OCI-LY7 (cell line): ENCODE measurements at regions not wholly inside any gene's neighbourhood (a gene's known extent, or its start where the extent isn't known, plus 50 kb on each side); places are given as distances from the start of the nearest gene placed in this dataset.

Experiments used
- BruUV-seq: library from RNA; stranded (reverse); fragments of 400-500 nt; replicated peaks from 2 replicates; lab custom pipeline; 2021; lab: Mats Ljungman, UMichigan
- CTCF ChIA-PET: fragments of 300-600 bp; sonication (Branson Sonifier 250); formaldehyde crosslinking; loops from one replicate; lab custom pipeline; 2022; ENCODE audit warnings: antibody characterized with exemption; ENCODE audit not compliant: unreplicated experiment; lab: Charles Lee
- POLR2A ChIA-PET: fragments of 300-600 bp; sonication (Branson Sonifier 250); formaldehyde crosslinking; loops from one replicate; lab custom pipeline; 2022; ENCODE audit warnings: antibody characterized with exemption; lab: Charles Lee
- DNase-seq: peaks from one replicate; pipeline ENCODE4 v3.0.0-alpha.2; 2015; ENCODE audit warnings: low spot score
- H2AFZ ChIP-seq: fragments of 200-600 bp; sonication (generic), shearing (Covaris generic); 2 replicates; pipeline ENCODE4 v1.6.1; 2014; ENCODE audit warnings: mild to moderate bottlenecking, antibody characterized with exemption, low read length, moderate library complexity
- H3K27ac ChIP-seq: fragments of 200-600 bp; sonication (generic); 2 replicates; pipeline ENCODE4 v1.5.1; 2014; ENCODE audit warnings: mixed run types, low read depth, mild to moderate bottlenecking, moderate library complexity, low read length, inconsistent platforms; ENCODE audit not compliant: poor library complexity, severe bottlenecking
- H3K36me3 ChIP-seq: fragments of 200-600 bp; sonication (generic); 2 replicates; pipeline ENCODE4 v1.6.1; 2014; ENCODE audit warnings: mild to moderate bottlenecking, antibody characterized with exemption, low read length, moderate library complexity, mixed read lengths; ENCODE audit not compliant: insufficient read depth
- H3K4me1 ChIP-seq: fragments of 200-600 bp; sonication (generic); 2 replicates; pipeline ENCODE4 v1.5.1; 2014; ENCODE audit warnings: mild to moderate bottlenecking, low read length; ENCODE audit not compliant: insufficient read depth, poor library complexity, severe bottlenecking
- H3K4me2 ChIP-seq: fragments of 200-600 bp; sonication (generic); 2 replicates; pipeline ENCODE4 v1.6.1; 2014; ENCODE audit warnings: mild to moderate bottlenecking, low read length
- H3K4me3 ChIP-seq: fragments of 200-600 bp; sonication (generic); 2 replicates; pipeline ENCODE4 v1.5.1; 2014; ENCODE audit warnings: mild to moderate bottlenecking, low read depth, low read length; ENCODE audit not compliant: poor library complexity, severe bottlenecking
- H3K79me2 ChIP-seq: fragments of 200-600 bp; sonication (generic); 2 replicates; pipeline ENCODE4 v1.6.1; 2016; ENCODE audit warnings: low read depth, mild to moderate bottlenecking, low read length, moderate library complexity, mixed read lengths; ENCODE audit not compliant: insufficient read depth
- H3K9me2 ChIP-seq: fragments of 200-600 bp; sonication (generic); 2 replicates; pipeline ENCODE4 v1.6.1; 2016; ENCODE audit warnings: mild to moderate bottlenecking, low read length, mixed read lengths; ENCODE audit not compliant: insufficient read depth
- H3K9me3 ChIP-seq: fragments of 200-600 bp; sonication (generic); 2 replicates; pipeline ENCODE4 v1.6.1; 2014; ENCODE audit warnings: mild to moderate bottlenecking, mixed run types, low read length, mixed read lengths
- H4K20me1 ChIP-seq: fragments of 200-600 bp; sonication (generic); 2 replicates; pipeline ENCODE4 v1.6.1; 2014; ENCODE audit warnings: mild to moderate bottlenecking, antibody characterized with exemption, low read length, moderate library complexity, mixed read lengths; ENCODE audit not compliant: insufficient read depth
- CTCF ChIP-seq: fragments of 200-600 bp; sonication (generic); conservative IDR thresholded peaks from 2 replicates; pipeline ENCODE4 v1.5.1; 2014; ENCODE audit warnings: mild to moderate bottlenecking, antibody characterized with exemption, low read length, moderate library complexity, mixed read lengths
- EZH2phosphoT487 ChIP-seq: fragments of 200-600 bp; sonication (generic); IDR thresholded peaks from 2 replicates; pipeline ENCODE4 v1.6.1; 2018; ENCODE audit warnings: low read depth, borderline replicate concordance, mild to moderate bottlenecking, mixed run types, antibody characterized with exemption, low read length, moderate library complexity, mixed read lengths
- intact Hi-C: fragments of 100-400 bp; cut with micrococcal nuclease; formaldehyde crosslinking; loops from one replicate; pipeline ENCODE4 v1.10.0; 2022; ENCODE audit not compliant: unreplicated experiment

- Histone ChIP-seq H4K20me1 (no peaks in the 10 kb centered on the region; the same call in 1 of the 2 replicates), H3K4me1 (no peaks in the 10 kb centered on the region), H2AFZ (no peak overlapping the region), H3K27ac (no peak overlapping the region), H3K9me3 (no peaks in the 10 kb centered on the region), H3K9me2 (no peaks in the 10 kb centered on the region), H3K4me2 (no peak overlapping the region), H3K4me3 (no peak overlapping the region), H3K79me2 (no peaks in the 10 kb centered on the region), H3K36me3 (no peaks in the 10 kb centered on the region)
- ChIA-PET POLR2A (interaction anchor here (0.5 kb wide), 1 partner anchor 15 kb away, joined by 4 read pairs; no protein-coding TSS in a partner anchor), CTCF (no interaction called here)
- TF ChIP-seq EZH2phosphoT487 (no peak), CTCF (no peak)
- intact Hi-C loops, result no loop called here
- BruUV-seq, result no TSS peak
- DNase-seq, result no peak
Observed at GRCh38 chr9:115262952-115263351, 145.0 kb upstream of the TNC start.

GRCh38 chr9:115263371-115264075 lies 145.6 kb upstream of the TNC start:
- Histone ChIP-seq H3K9me2 (no peaks in the 10 kb centered on the region), H3K4me1 (no peaks in the 10 kb centered on the region), H2AFZ (no peak overlapping the region), H4K20me1 (no peaks in the 10 kb centered on the region; the same call in 1 of the 2 replicates), H3K4me3 (no peak overlapping the region), H3K9me3 (no peaks in the 10 kb centered on the region), H3K36me3 (no peaks in the 10 kb centered on the region), H3K79me2 (no peaks in the 10 kb centered on the region), H3K4me2 (no peak overlapping the region), H3K27ac (no peak overlapping the region)
- intact Hi-C loops, result no loop called here
- TF ChIP-seq CTCF, result no peak
- TF ChIP-seq EZH2phosphoT487, result no peak
- BruUV-seq, result no TSS peak
- ChIA-PET POLR2A (interaction anchor here (0.5 kb wide), 1 partner anchor 14 kb away, joined by 4 read pairs; no protein-coding TSS in a partner anchor), CTCF (no interaction called here)
- DNase-seq, result no peak

- Histone ChIP-seq H4K20me1 (no peaks in the 10 kb centered on the region; the same call in 1 of the 2 replicates), H3K79me2 (no peaks in the 10 kb centered on the region), H3K4me2 (no peak overlapping the region), H3K36me3 (no peaks in the 10 kb centered on the region), H3K9me3 (no peaks in the 10 kb centered on the region), H3K27ac (no peak overlapping the region), H2AFZ (no peak overlapping the region), H3K4me3 (no peak overlapping the region), H3K9me2 (no peaks in the 10 kb centered on the region), H3K4me1 (no peaks in the 10 kb centered on the region)
- DNase-seq, result no peak
- TF ChIP-seq EZH2phosphoT487 (no peak), CTCF (no peak)
- no TSS peak for BruUV-seq
- ChIA-PET POLR2A (no interaction called here), CTCF (no interaction called here)
- intact Hi-C loops, result no loop called here
Observed at GRCh38 chr9:115264313-115264712, 146.4 kb upstream of the TNC start.
